ENCODE measurements at regions not wholly inside any gene's neighbourhood (a gene's known extent, or its start where the extent isn't known, plus 50 kb on each side); places are given as distances from the start of the nearest gene placed in this dataset.

DNA sequence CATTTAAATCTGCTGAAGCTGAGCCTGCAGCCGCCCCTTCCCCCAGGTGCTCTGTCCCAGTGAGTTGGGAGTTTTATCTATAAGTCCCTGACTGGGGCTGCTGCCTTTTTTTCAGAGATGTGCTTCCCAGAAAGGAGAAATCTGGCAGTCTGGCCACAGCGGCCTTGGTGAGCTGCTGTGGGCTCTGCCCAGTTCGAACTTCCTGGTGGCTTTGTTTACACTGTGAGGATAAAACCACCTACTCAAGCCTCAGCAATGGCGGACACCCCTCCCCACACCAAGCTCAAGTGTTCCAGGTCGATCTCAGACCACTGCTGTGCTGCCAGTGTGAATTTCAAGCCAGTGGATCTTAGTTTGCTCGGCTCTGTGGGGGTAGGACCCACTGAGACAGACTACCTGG lies 97.3 kb downstream of the ACAA2 start:
- no peak overlapping the region for H2BK5ac ChIP-seq (ENCODE audit: low read depth, low read length, poor library complexity, severe bottlenecking)
- H3K4me3 ChIP-seq (ENCODE audit: insufficient read depth in 1 of 2, low read depth in 1 of 2, low read length in 2 of 2): no peak overlapping the region
- H3K23ac ChIP-seq (ENCODE audit: low read length in 2 of 2): no peak overlapping the region
- H3K4me1 ChIP-seq (ENCODE audit: control insufficient read depth, insufficient read depth, low read depth, low read length): peaks cover 2% of the 10 kb centered on the region
- no peaks in the 10 kb centered on the region for H3K27me3 ChIP-seq (ENCODE audit: control insufficient read depth in 1 of 2, insufficient read depth in 1 of 2, low read length in 2 of 2)
- WGBS: 74% methylated on average over 6 of the region's 6 CpGs
- no peaks in the 10 kb centered on the region for H3K79me1 ChIP-seq (replicated peaks; ENCODE audit: low read length, poor library complexity, severe bottlenecking)
- peak overlapping the region; percentile 12 for H4K8ac ChIP-seq (ENCODE audit: low read length)
- H2BK120ac ChIP-seq (ENCODE audit: low read depth, low read length): no peak overlapping the region
- no peak overlapping the region for H2AK5ac ChIP-seq (ENCODE audit: low read length, severe bottlenecking)
- no peak overlapping the region for H2AFZ ChIP-seq (ENCODE audit: low read depth, low read length)
- no peak for DNase-seq
- peak overlapping the region; percentile 33 to 66 for H2BK12ac ChIP-seq (ENCODE audit: low read length in 2 of 2)
- no peak overlapping the region for H3K14ac ChIP-seq (ENCODE audit: low read length in 2 of 2)
- H3K9ac ChIP-seq (ENCODE audit: low read length): no peak overlapping the region
- H3K9me3 ChIP-seq (ENCODE audit: control insufficient read depth, low read length): no peaks in the 10 kb centered on the region
- H2BK15ac ChIP-seq (ENCODE audit: low read depth, poor library complexity, severe bottlenecking): no peak overlapping the region
- H3K27ac ChIP-seq (ENCODE audit: low read length, poor library complexity, severe bottlenecking): no peak overlapping the region
- peak overlapping the region; percentile 46 for H4K91ac ChIP-seq (ENCODE audit: low read length)
- peak overlapping the region in 1 of 2 experiments; percentile 21 for H3K18ac ChIP-seq (ENCODE audit: low read depth in 1 of 2, low read length in 2 of 2)
- no peaks in the 10 kb centered on the region for H3K36me3 ChIP-seq (ENCODE audit: control insufficient read depth in 1 of 2, insufficient read depth in 2 of 2, low read depth in 1 of 2, low read length in 2 of 2)
- no peak overlapping the region for H3K4me2 ChIP-seq (ENCODE audit: low read length, poor library complexity, severe bottlenecking)
- H3K4ac ChIP-seq (ENCODE audit: low read depth in 1 of 2, low read length in 2 of 2): no peak overlapping the region

GRCh38 chr18:49709347-49709690 lies 104.0 kb downstream of the ACAA2 start:
- H2BK12ac ChIP-seq (ENCODE audit: low read length in 2 of 2): no peak overlapping the region
- no peaks in the 10 kb centered on the region for H3K27me3 ChIP-seq (ENCODE audit: control insufficient read depth in 1 of 2, insufficient read depth in 1 of 2, low read length in 2 of 2)
- no peak overlapping the region for H2AK5ac ChIP-seq (ENCODE audit: low read length, severe bottlenecking)
- no peak overlapping the region for H4K91ac ChIP-seq (ENCODE audit: low read length)
- 78% methylated on average over 1 of the region's 2 CpGs for WGBS
- H3K9ac ChIP-seq (ENCODE audit: low read length): no peak overlapping the region
- H2BK15ac ChIP-seq (ENCODE audit: low read depth, poor library complexity, severe bottlenecking): no peak overlapping the region
- H3K79me1 ChIP-seq (replicated peaks; ENCODE audit: low read length, poor library complexity, severe bottlenecking): no peaks in the 10 kb centered on the region
- H3K36me3 ChIP-seq (ENCODE audit: control insufficient read depth in 1 of 2, insufficient read depth in 2 of 2, low read depth in 1 of 2, low read length in 2 of 2): no peaks in the 10 kb centered on the region
- H2BK5ac ChIP-seq (ENCODE audit: low read depth, low read length, poor library complexity, severe bottlenecking): no peak overlapping the region
- H3K4me3 ChIP-seq (ENCODE audit: insufficient read depth in 1 of 2, low read depth in 1 of 2, low read length in 2 of 2): no peak overlapping the region
- H4K8ac ChIP-seq (ENCODE audit: low read length): no peak overlapping the region
- no peaks in the 10 kb centered on the region for H3K9me3 ChIP-seq (ENCODE audit: control insufficient read depth, low read length)
- H3K4me1 ChIP-seq (ENCODE audit: control insufficient read depth, insufficient read depth, low read depth, low read length): peaks cover 14% of the 10 kb centered on the region
- H3K14ac ChIP-seq (ENCODE audit: low read length in 2 of 2): no peak overlapping the region
- no peak overlapping the region for H3K23ac ChIP-seq (ENCODE audit: low read length in 2 of 2)
- H2BK120ac ChIP-seq (ENCODE audit: low read depth, low read length): no peak overlapping the region
- no peak overlapping the region for H3K18ac ChIP-seq (ENCODE audit: low read depth in 1 of 2, low read length in 2 of 2)
- H2AFZ ChIP-seq (ENCODE audit: low read depth, low read length): no peak overlapping the region
- H3K27ac ChIP-seq (ENCODE audit: low read length, poor library complexity, severe bottlenecking): peak overlapping the region; percentile 93
- no peak overlapping the region for H3K4ac ChIP-seq (ENCODE audit: low read depth in 1 of 2, low read length in 2 of 2)
- H3K4me2 ChIP-seq (ENCODE audit: low read length, poor library complexity, severe bottlenecking): no peak overlapping the region
- no peak for DNase-seq

GRCh38 chr18:49708662-49709346 lies 104.5 kb downstream of the ACAA2 start:
- no peak overlapping the region for H3K4me3 ChIP-seq (ENCODE audit: insufficient read depth in 1 of 2, low read depth in 1 of 2, low read length in 2 of 2)
- H3K4me2 ChIP-seq (ENCODE audit: low read length, poor library complexity, severe bottlenecking): no peak overlapping the region
- no peak overlapping the region for H3K14ac ChIP-seq (ENCODE audit: low read length in 2 of 2)
- H3K9me3 ChIP-seq (ENCODE audit: control insufficient read depth, low read length): no peaks in the 10 kb centered on the region
- H4K8ac ChIP-seq (ENCODE audit: low read length): no peak overlapping the region
- H2BK12ac ChIP-seq (ENCODE audit: low read length in 2 of 2): no peak overlapping the region
- H2AK5ac ChIP-seq (ENCODE audit: low read length, severe bottlenecking): peak overlapping the region; percentile 96
- H2BK120ac ChIP-seq (ENCODE audit: low read depth, low read length): no peak overlapping the region
- no peaks in the 10 kb centered on the region for H3K79me1 ChIP-seq (replicated peaks; ENCODE audit: low read length, poor library complexity, severe bottlenecking)
- no peak overlapping the region for H2AFZ ChIP-seq (ENCODE audit: low read depth, low read length)
- no peaks in the 10 kb centered on the region for H3K36me3 ChIP-seq (ENCODE audit: control insufficient read depth in 1 of 2, insufficient read depth in 2 of 2, low read depth in 1 of 2, low read length in 2 of 2)
- H4K91ac ChIP-seq (ENCODE audit: low read length): no peak overlapping the region
- H3K18ac ChIP-seq (ENCODE audit: low read depth in 1 of 2, low read length in 2 of 2): no peak overlapping the region
- H3K4me1 ChIP-seq (ENCODE audit: control insufficient read depth, insufficient read depth, low read depth, low read length): peaks cover 17% of the 10 kb centered on the region
- 88% methylated on average over 6 of the region's 6 CpGs for WGBS
- peak overlapping the region; percentile 59 for H2BK5ac ChIP-seq (ENCODE audit: low read depth, low read length, poor library complexity, severe bottlenecking)
- H3K23ac ChIP-seq (ENCODE audit: low read length in 2 of 2): no peak overlapping the region
- H3K27ac ChIP-seq (ENCODE audit: low read length, poor library complexity, severe bottlenecking): peak overlapping the region; percentile 67
- no peak overlapping the region for H3K4ac ChIP-seq (ENCODE audit: low read depth in 1 of 2, low read length in 2 of 2)
- no peak overlapping the region for H3K9ac ChIP-seq (ENCODE audit: low read length)
- no peak overlapping the region for H2BK15ac ChIP-seq (ENCODE audit: low read depth, poor library complexity, severe bottlenecking)
- DNase-seq: no peak
- no peaks in the 10 kb centered on the region for H3K27me3 ChIP-seq (ENCODE audit: control insufficient read depth in 1 of 2, insufficient read depth in 1 of 2, low read length in 2 of 2)

DNA sequence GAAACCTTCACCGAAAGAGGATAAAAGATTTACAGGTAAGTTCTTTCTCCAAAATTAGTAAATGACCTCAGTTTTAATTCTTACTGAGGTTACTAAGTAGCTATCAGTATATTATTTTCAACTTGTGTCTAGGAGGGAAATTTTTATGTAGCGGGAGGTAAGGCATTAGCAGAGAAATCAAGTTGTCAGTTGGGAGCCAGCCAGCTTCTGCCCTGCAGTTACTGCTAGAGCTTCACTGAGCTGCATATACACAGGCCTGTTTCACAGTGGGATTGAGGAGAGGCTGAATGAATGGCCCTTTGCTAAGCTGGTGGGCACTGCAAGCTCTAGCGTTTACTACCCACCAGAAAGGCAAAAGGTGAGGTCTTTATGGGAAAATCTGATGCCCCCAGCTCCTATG lies 105.7 kb downstream of the ACAA2 start:
- Histone ChIP-seq H4K91ac (ENCODE audit: low read length) (no peak overlapping the region), H3K79me1 (replicated peaks; ENCODE audit: low read length, poor library complexity, severe bottlenecking) (no peaks in the 10 kb centered on the region), H3K18ac (ENCODE audit: low read depth in 1 of 2, low read length in 2 of 2) (no peak overlapping the region), H2BK120ac (ENCODE audit: low read depth, low read length) (no peak overlapping the region), H2AFZ (ENCODE audit: low read depth, low read length) (no peak overlapping the region), H3K27ac (ENCODE audit: low read length, poor library complexity, severe bottlenecking) (peak overlapping the region; percentile 15), H2BK15ac (ENCODE audit: low read depth, poor library complexity, severe bottlenecking) (no peak overlapping the region), H3K9ac (ENCODE audit: low read length) (no peak overlapping the region), H4K8ac (ENCODE audit: low read length) (no peak overlapping the region), H3K36me3 (ENCODE audit: control insufficient read depth in 1 of 2, insufficient read depth in 2 of 2, low read depth in 1 of 2, low read length in 2 of 2) (no peaks in the 10 kb centered on the region), H3K9me3 (ENCODE audit: control insufficient read depth, low read length) (no peaks in the 10 kb centered on the region), H3K4me1 (ENCODE audit: control insufficient read depth, insufficient read depth, low read depth, low read length) (peaks cover 17% of the 10 kb centered on the region), H3K4me3 (ENCODE audit: insufficient read depth in 1 of 2, low read depth in 1 of 2, low read length in 2 of 2) (no peak overlapping the region), H3K4me2 (ENCODE audit: low read length, poor library complexity, severe bottlenecking) (no peak overlapping the region), H3K27me3 (ENCODE audit: control insufficient read depth in 1 of 2, insufficient read depth in 1 of 2, low read length in 2 of 2) (no peaks in the 10 kb centered on the region), H2BK5ac (ENCODE audit: low read depth, low read length, poor library complexity, severe bottlenecking) (no peak overlapping the region), H3K14ac (ENCODE audit: low read length in 2 of 2) (no peak overlapping the region), H3K23ac (ENCODE audit: low read length in 2 of 2) (no peak overlapping the region), H2BK12ac (ENCODE audit: low read length in 2 of 2) (no peak overlapping the region), H3K4ac (ENCODE audit: low read depth in 1 of 2, low read length in 2 of 2) (no peak overlapping the region), H2AK5ac (ENCODE audit: low read length, severe bottlenecking) (peak overlapping the region; percentile 74)
- no peak for DNase-seq
- WGBS: 95% methylated on average over 2 of the region's 3 CpGs

Data from mesenchymal stem cell (in vitro differentiated cells and primary cell).